GM19468 (cell line): ENCODE measurements at regions not wholly inside any gene's neighbourhood (a gene's known extent, or its start where the extent isn't known, plus 50 kb on each side); places are given as distances from the start of the nearest gene placed in this dataset.
"Not testable (repeated sequence)": the region's sequence is repeated elsewhere in the genome, so short reads cannot be mapped to it uniquely, and the experiment has no call there.

Source experiments
- ATAC-seq: cut with Tn5 transposase; IDR thresholded peaks from one replicate; pipeline ENCODE4 v1.9.1; 2021; ENCODE audit warnings: mild to moderate bottlenecking, moderate library complexity, moderate number of reproducible peaks; ENCODE audit not compliant: unreplicated experiment; ENCODE audit errors: extremely low read depth

DNA sequence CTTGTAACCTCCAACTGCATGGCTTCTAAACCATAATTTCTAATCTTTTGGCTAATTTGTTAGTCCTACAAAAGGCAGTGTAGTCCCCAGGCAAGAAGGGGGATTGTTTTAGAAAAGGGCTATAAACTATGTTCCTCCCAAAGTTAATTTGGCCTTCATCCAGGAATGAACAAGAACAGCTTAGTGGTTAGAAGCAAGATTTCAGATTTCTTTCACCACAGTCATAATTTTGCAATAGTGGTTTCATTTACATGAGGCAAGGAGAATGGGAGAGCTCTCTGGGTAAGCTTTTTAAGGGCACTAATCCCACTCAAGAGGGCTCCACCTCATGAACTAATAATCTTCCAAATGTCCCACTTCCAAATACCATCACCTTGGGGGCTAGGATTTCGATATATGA is 1353.9 kb downstream of the NCAM2 start:
- no peak for ATAC-seq

DNA sequence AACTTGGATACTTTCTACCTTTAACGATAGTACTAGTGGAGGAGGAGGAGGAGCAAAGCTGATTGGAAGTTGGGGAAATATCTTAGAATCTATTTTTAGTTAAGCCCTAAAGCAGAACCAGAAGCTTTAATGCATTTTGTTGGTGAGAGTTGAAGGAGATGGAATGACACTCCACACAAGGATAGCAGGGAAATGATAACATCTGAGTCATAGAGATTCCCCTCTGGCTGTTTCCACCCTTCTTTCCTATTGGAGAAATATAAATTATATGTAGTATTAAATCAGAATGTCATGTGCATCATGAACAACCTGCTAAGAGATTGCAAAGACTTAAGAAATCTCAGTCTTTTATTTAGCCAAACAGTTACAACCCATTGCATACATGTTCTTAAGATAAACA is 1357.7 kb downstream of the NCAM2 start:
- no peak for ATAC-seq

DNA sequence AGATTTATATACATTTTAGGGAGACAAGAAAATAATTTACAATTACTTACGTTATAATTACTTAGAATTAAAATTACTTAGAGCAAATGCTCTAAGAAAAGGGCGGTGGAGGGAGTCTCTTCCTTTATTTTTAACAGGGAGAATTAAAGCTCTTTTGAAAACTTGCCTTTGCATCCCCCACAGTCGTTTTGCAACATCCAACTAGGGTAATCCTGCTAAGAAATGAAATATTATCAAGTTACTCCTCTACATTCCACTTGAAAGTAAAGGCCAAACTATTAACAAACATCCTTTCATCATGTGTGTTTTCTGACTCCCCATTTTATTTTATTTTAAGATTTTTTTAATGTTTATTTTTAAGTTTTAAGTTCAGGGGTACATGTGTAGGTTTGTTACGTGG is 1358.5 kb downstream of the NCAM2 start:
- no peak for ATAC-seq

DNA sequence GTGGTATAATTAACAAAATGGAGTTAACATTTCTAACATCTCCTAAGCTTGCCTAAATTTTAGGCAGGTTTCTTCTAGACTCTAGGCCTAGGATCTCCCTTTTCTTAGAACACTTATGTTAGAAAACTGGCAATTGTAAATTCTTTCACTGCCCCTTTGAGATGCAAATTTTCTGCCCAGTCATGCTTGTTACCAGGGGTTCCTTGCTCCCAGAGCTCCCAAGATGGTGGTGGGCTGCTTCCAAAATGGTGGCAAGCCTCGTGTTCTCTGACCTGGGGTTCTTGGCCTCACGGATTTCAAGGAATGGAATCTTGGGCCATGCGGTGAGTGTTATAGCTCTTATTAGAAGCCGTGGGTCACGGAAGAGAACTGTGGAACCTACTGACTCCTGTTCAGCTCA is 1361.4 kb downstream of the NCAM2 start:
- not testable (repeated sequence) for ATAC-seq

DNA sequence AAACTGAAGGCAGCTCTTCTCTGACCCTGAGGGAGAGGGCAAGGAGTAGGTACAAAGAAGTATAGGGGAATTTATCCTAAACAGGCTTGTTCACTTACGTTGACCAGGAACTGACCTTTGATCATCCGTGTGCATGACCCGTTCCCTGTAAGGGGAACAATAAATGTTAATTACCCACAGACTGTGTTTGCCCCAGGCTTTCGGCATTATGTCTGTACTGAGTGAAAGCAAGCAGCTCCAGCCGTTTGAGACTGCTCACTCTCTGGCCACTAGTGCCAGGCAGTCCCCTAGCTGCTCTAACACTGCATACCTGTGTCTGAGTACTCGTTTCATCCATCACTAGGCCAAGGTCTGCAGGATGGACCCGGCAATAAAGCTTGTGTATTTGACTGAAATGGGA is 1365.3 kb downstream of the NCAM2 start:
- ATAC-seq = no peak

DNA sequence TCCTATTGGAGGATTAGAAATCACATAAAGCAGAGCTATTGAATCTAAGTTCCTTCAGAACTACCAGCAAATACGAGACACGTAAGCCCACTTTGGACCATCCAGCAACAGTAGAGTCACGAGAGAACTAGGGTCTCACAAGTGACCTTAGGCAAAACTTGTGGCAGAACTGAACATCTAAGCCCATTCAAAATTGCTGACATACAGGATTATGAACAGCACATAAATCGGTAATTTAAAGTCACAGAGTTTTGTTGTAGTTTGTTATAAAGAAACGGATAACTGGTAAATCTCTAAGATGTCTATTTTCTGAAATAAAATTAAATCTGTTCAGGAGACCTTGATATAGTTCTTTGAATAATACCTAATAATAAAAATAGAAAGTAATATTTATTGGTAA is 1366.0 kb downstream of the NCAM2 start:
- ATAC-seq = no peak

DNA sequence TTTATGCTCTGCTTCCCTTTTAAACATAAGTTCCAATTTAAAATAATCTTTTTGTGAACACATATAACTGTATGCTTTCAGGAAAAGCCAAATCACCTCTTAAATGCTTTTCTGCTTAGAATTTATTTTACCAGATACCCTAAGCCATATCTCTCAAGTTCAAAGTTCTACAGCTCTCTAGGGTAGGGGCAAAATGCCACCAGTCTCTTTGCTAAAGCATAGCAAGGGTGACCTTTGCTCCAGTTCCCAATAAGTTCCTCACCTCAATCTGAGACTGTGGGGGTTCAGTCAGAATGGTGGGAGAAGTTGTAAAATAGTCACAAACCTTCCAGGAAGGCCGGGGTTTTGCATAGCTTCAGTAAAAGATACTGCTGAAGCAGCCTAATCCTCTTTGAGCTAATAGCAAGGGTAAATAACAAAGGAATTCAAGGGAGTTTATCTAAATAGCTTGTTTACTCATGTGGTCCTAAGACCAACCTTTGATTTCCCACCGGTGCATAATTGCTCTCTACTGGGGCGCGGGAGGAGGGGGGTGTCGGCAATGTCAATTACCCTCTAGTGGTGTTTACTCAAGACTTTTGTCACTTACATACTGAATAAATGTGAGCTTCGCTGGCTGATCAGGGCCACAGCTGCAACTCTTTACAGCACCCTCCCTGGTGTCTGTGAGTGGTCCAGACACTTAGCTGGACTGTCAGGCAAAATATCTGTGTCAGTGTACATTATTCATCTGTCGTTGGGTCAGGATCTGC is 1376.2 kb downstream of the NCAM2 start:
- no peak for ATAC-seq

DNA sequence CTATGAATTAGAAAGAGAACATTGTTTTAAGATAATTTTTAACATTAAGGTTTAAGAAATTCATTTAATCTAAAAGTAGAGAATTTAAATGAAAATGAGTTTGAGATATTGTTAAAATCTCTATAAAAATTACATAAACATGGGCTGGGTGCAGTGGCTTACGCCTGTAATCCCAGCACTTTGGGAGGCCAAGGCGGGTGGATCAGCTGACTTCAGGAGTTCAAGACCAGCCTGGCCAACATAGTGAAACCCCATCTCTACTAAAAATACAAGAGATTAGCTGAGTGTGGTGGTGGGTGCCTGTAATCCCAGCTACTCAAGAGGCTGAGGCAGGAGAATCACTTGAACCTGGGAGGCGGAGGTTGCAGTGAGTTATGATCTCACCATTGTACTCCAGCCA is 1379.6 kb downstream of the NCAM2 start:
- ATAC-seq = not testable (repeated sequence)

DNA sequence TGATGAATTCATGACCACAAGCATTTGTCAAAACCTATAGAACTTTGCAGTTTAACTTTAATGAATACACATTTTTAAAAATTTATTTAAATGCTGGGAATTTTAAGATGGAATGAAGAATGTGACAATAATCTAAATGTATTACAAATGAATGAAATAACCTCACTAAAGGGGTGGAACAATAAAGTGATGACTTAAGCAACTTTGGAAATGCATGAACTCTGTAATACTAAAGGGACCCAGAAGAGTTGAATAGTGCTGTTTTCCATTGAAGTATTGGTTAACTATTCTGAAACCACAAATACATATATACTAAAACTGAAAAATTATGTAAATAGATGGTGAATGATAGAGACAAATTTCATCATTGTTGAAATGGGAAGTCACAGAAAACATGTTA is 1395.1 kb downstream of the NCAM2 start:
- ATAC-seq = no peak

DNA sequence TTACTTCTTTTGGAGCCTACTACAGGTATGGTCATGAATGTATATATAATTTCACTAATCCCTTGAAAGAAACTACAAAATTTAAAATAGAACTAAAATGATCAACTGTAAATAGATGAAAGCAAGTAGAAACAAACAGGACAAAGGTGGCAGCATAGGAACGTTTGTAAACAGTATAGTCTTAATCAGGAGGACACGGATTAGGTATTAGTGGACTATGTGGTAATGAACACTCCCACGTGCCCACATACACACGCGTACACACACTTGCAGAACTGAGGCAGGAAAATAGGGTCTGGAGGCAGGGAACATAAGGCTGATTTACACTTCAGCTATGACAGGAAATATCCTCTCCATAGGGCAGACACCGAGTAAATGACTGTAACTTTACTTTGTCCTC is 1397.8 kb downstream of the NCAM2 start:
- no peak for ATAC-seq

DNA sequence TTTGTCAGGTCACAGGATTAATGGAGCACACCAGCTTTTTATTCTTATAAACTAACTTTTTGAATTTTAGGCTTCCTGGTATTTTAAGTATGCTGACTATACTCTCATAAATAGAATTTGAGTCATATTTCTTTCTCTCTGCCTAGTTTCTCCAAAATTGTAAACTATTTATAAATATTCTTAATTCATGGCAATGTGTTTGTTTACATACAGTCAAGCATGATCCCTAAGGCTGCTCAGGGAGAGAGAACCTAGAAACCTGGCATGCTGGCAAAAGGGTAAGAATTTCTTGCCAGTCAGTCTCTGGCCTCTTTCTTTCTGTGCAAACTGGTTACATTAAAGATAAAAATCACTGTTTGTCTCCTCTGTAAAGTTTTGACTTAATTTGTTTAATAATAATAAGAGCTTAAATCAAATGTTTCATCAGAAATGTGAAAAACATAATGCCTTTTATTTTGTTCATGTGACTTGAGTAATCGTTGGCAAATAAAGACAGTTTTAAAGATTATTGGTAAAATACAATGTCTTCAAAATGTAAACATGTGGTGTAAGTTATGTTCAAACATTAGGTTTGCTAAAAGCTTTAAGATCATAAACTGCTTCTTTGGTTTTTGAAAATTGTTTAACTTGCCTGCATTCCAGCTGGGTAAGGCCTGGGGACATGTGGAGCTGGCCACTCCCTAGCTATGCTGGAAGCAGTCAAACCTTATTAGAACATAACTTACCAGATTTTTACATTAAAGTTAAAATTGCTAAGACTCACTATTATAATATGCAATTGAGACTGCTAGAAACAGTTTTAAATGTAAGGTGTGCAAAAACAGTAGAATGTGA is 1401.7 kb downstream of the NCAM2 start:
- no peak for ATAC-seq

DNA sequence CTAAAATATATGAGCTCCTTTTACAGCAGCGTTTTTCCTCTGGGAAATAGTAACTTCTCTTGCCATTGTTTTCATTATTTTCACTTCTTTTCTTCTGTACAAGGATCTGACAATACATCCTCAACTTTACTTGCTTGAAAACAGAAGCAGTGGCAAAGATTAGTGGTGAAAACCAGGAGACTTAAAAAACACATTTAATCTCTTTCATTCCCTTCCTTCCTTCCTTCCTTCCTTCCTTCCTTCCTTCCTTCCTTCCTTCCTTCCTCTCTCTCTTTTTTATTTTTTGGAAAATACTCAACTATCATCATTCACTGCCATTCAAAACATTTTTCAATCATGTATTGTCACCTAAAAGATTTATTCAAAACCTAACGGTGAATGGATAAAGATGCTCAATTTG is 1411.4 kb downstream of the NCAM2 start:
- no peak for ATAC-seq

DNA sequence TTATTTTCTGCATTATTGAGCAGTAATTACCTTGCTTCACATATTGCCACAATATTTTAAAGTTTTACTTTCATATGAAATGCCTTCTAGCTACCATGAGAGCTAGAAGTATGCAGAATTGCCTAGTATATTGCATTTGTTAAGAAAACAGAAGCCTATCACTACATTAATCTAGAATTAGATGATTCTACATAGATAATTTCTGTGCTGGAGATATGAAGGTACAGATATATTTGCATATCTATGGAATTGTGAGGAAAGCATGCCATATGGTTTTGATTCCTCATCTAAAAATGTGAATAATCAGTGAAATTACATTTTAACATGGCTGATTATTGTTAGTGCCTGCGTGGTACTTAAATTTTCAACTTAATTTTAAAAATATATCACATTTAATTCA is 1418.3 kb downstream of the NCAM2 start:
- no peak for ATAC-seq

DNA sequence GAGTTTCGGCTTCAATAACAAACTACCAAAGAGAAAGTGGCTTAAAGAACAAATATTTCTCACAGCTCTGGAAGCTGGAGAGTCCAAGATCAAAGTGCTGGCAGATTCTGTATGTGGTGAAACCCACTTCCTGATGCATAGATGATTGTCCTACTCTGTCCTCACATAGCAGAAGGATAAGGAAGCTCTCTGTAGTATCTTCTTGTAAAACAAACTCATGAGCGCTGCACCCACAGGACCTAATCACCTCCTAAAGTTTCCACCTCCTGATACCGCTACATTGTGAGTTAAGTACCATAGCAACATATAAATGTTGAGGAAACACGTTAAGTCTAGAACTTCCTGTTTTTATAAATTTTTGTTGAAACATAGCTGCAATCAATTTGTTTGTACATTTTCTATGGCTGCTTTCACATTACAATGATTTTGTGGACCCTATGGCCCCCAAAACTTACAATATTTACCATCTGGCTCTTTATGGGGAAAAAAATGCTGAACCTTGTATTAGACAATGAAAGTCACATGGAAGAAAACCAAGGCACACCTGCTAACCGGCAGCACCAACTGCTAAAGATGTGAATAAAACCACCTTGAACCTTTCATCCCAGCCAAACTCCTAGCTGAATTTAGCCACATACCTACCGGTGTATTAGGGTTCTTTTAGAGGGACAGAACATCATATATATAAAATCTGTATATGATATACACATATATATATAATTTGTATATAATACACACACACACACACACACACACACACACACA is 1423.4 kb downstream of the NCAM2 start:
- ATAC-seq = no peak

DNA sequence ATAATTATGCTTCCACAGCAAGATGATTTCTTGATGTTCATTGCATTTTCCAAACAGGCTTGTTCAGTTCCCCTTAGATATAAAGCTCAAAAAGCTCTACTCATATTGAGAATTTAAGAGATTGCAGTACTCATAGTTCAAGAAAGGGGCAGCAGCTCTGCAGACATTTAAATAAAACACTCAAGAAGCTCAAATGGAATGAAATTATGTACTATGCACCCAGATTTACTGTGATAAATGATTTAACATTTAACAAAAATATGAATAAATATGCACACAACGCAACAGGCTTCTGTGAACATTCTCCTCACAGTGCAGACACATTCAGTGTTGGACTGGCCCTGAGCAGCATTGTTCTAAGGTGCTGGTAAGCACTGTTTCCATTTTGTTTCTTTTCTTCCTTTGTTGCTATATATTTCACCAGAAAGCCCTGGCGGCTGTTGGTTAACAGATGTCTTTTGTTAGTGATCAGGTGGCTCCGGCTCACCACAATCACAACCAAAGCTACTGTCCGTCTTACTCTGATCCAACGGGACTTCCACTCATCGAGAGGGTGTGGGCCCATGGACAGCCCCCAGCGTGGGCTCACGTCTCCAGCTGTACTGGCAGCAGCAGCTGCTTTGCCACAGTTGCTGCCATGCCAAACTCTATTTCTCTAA is 1440.3 kb downstream of the NCAM2 start:
- ATAC-seq = no peak

DNA sequence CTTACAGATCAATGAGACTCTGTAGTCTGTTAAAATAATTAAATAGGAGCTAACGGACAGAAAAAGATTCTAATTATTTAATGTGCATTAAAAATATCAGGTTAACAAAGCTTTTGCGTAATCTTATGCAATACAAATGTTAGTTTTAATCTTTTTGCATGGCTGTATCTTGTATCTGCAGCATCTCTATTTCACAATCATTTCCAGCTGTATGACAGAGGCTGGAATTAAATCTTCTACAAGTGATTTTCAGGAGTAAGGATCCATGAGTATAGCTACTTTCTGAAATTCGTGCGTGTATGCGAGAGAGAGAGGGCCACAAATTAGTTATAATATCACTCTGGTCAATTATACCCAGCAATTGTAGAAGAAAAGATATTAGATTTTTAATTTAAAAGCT is 1446.8 kb downstream of the NCAM2 start:
- no peak for ATAC-seq

DNA sequence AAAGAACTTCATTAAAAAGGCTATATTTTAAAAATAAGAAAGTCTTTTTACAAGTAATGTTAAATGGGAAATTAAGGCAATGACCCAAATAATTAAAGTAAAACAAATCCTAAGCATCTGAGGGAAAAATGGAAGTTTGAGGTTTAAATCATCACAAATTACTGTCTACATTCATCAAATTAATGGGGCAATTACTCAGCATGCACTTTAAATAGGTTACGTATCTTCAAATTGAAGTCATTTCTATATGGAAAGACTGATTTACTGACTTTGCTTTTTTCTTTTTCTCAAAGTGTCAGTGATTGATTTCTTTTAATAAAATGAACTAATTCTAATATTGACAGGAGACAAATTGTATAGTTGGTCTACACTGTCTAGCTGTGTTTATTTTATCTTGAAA is 1452.3 kb downstream of the NCAM2 start:
- no peak for ATAC-seq

DNA sequence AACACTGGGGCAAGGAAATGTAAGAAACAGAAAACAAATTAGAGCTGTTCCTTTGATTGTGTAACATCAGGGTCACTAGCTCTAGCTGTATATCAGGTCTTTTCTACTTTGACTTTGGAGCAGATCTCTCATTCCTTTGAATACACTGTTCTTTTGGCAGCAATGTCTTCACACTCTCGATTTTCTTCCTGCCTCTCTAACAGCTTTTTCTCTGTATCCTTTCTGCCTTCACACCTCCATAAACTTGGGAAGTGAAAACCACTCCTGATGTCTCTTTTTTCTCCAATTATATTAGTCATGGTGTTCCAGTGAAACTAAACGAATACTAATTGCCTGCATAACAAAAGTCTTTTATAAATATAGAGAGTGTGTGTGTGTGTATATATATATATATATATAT is 1458.0 kb downstream of the NCAM2 start:
- no peak for ATAC-seq

DNA sequence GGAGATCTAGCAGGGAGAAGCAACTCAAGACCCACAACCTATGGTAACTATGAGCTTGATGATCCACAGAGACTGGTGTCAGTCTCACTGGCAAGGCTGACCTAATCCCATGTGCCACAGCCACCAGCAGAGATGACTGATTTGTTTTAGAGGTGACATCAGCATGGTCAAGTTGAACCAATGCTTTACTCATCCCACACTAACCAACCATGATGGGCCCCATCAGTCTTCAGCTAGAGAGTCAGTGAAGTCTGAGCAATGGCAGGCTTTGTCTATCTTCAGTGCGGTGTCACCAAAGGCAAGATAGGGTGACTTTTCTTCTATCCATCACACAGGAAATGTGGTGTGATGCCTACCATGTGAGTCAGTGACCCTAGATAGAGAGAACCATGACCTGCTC is 1470.7 kb downstream of the NCAM2 start:
- no peak for ATAC-seq

DNA sequence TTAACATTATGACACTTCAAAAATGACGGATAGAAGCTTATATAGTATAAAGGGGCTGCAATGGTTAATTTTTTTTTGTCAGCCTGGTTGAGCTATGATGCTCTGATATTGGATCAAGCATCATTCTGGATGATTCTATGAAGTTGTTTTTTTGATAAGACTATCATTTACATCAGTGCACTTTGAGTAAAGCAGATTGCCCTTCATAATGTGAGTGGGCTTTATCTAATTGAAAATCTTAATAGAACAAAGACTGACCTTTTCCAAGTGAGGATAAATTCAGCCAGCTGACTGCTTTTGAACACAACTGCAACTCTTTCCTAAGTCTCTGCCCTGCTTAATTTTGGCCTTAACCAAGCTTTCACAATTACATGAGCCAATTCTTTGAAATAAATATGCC is 1476.2 kb downstream of the NCAM2 start:
- no peak for ATAC-seq

DNA sequence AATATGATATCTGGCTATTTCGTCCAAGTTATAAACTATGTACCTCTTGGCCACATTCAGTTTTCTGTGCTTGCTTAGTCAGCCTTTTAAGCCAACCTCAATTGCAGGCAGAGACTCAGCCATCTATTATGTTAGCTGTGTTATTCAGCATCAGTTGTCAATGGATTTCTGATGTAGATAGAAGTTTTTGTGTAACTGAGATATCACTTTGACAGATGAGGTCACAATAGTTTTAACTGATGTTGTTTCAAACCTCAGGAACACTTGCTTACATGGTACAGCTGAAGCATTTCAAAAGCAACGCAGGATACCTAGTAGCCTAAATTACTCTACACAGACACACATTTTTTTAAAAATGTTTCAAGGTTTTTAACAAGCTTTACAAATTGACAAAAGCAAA is 1478.0 kb downstream of the NCAM2 start:
- ATAC-seq = no peak
